Pons (tissue), 1 donor: ENCODE measurements at regions not wholly inside any gene's neighbourhood (a gene's known extent, or its start where the extent isn't known, plus 50 kb on each side); places are given as distances from the start of the nearest gene placed in this dataset.
"Not testable (repeated sequence)": the region's sequence is repeated elsewhere in the genome, so short reads cannot be mapped to it uniquely, and the experiment has no call there.

Experiments
- DNase-seq: peaks from one replicate; pipeline ENCODE4 v3.0.0-alpha.2; 2016; ENCODE audit warnings: low spot score

- DNase-seq = no peak
These were observed 186.2 kb upstream of the REG3G start for GRCh38 chr2:78839259-78839658.

DNA sequence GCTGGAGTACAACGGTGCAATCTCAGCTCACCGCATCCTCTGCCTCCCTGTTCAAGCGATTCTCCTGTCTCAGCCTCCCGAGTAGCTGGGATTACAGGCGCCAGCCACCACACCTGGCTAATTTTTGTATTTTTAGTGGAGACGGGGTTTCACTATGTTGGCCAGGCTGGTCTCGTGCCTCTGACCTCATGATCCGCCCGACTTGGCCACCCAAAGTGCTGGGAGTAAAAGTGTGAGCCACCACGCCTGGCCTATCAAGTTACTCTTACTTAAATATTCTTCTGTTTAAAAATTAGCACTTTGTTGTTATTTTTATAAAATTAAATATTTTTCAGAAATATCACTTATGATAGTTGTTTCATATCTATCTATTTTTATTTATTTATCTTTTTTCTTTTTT is 185.2 kb upstream of the REG3G start:
- DNase-seq = not testable (repeated sequence)

GRCh38 chr2:78845664-78846185 is 179.8 kb upstream of the REG3G start:
- DNase-seq = no peak

DNA sequence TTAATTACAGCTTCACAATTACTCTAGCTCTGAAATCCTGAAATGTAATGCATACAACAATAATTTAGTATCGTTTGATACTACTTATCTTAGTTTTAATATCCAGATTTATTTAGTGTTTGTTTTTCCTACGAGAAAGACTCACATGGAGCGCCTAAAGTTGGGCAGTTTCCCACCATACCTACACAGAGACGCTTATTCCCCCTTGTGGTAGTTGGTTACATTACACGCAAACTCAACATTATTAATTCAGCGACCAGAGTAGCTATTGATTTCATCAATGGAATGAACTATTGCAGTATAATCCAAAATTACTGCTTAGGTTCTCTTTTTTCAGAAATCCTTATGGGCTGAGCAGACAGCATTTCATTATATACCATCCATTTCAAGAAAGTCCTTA is 164.0 kb upstream of the REG3G start:
- DNase-seq = peak; percentile 15

GRCh38 chr2:78864205-78864604 is 161.3 kb upstream of the REG3G start:
- no peak for DNase-seq

- no peak for DNase-seq
These were observed 159.8 kb upstream of the REG3G start for GRCh38 chr2:78865667-78866066.

GRCh38 chr2:78870343-78870967 is 155.0 kb upstream of the REG3G start:
- no peak for DNase-seq

GRCh38 chr2:78873526-78873925 is 152.0 kb upstream of the REG3G start:
- DNase-seq = no peak

- no peak for DNase-seq
These were observed 149.2 kb upstream of the REG3G start for GRCh38 chr2:78876316-78876688.

DNA sequence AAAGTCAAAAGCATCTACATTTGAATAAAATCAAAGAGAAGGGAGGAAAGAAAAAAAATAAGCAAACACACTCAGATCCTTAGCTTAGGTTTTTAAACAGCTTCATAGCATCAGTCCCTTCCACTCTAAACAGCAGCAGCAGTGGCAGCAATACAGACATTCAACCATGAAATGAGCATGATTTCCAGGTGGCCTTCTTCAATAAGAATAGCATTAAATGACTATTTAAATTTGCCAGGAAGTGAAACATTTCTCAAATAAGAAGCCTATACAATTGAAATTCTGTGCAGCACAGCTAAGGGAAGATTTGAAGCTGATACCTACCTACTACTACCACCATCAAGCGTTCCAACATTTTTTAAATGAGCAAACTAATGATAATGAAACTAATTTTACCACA is 138.1 kb upstream of the REG3G start:
- no peak for DNase-seq

GRCh38 chr2:78890935-78891334 is 134.6 kb upstream of the REG3G start:
- DNase-seq = peak; percentile 56

- DNase-seq = no peak
These were observed 133.2 kb upstream of the REG3G start for GRCh38 chr2:78892295-78892694.

DNA sequence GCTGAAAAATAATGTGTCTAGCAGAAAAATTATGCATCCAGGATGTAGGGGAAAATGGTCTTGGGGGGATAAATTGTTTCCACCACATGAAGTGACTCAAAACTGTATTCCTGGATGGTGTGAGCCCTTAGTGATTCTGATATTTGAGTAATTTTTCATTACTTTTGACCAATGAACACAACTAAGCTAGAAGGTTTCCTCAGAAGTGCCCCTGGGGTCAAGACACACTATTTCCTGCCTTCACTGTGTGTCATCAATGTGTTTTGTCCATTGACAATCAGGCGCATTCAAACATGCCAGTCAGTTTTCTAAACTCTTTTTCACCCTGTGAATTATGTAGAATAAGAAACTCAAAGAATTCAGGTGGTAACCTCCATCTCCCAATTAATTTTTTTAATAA is 130.5 kb upstream of the REG3G start:
- DNase-seq = no peak

DNA sequence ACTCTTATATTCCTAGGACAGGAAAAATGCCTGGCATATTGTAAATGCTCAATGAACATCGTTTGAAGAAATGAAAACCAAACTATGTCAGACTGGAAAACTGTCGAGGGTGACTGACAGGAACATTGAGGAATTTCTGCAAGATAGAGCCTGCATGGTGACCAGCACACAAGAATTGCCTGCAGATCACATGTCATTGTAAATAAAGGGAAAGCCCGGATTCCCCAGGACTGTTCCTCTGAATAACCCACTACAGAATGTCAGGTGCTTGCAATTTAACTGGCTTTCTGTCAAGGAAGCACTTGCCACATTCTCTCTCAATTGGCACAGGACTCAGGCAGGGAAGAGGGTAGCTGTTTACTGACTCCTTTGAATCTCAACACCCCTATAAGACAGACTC is 129.0 kb upstream of the REG3G start:
- DNase-seq = no peak

- no peak for DNase-seq
These were observed 118.4 kb upstream of the REG3G start for GRCh38 chr2:78907089-78907488.

- no peak for DNase-seq
These were observed 116.5 kb upstream of the REG3G start for GRCh38 chr2:78908973-78909372.

DNA sequence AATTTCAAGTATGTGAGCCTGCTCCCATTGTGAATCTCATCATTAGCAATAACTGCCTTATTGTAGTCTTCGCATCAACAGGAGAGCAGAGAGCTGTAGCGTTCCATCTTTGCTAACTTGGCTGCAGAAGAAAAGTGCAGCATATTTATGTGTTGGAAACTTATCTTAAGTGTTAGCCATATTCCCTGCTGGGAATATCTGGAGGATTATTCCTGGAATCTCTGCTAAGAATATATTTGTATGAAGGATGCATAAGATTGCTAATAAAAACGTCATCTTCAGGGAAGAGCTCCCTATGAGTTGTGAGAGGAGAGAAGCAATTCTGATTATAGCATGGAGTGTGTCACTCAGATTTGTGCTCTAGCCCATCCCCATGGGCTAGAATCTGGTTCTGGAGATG is 115.1 kb upstream of the REG3G start:
- no peak for DNase-seq

GRCh38 chr2:78913257-78913656 is 112.2 kb upstream of the REG3G start:
- DNase-seq = no peak

GRCh38 chr2:78925258-78925657 is 100.2 kb upstream of the REG3G start:
- DNase-seq = no peak

GRCh38 chr2:78928502-78928901 is 97.0 kb upstream of the REG3G start:
- DNase-seq = no peak

GRCh38 chr2:78940998-78941397 is 84.5 kb upstream of the REG3G start:
- no peak for DNase-seq

GRCh38 chr2:78941751-78942150 is 83.8 kb upstream of the REG3G start:
- DNase-seq = no peak

DNA sequence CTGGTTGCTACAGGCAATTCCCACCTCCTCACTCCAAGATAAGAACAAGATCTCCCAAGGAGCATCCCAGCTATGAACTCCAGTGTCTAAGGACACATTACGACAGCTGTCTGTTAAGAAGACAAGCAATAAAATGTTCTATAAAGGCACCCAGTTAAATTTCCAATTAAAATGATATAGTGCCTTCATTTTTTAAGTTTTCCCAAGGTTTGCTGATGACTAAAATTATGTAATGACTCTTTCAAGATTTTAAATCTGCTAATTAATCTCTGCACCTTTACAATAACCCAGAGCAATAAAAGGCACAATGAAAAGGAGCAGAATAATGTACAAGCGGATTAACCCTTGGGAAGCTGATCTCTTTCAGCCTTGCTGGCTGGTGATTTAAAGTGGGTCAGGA is 61.6 kb upstream of the REG3G start:
- DNase-seq = no peak

- no peak for DNase-seq
These were observed 58.2 kb upstream of the REG3G start for GRCh38 chr2:78967294-78967693.

DNA sequence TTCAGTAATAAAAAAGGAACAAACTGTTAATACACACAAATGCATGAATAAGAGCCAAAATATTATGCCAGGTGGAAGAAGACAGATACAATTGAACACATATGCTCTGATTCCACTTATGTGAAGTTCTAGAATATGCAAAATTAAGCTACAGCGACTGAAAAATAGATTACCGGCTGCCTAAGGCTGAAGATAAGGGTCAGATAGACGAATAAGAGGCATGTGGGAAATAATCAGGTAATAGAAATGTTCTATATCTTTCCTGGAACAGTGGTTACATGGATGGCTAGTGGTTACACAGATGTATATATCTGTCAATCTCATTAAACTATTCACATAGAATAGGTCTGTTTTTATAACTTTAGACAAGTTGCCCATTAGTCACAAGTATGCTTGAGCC is 51.9 kb upstream of the REG3G start:
- DNase-seq = no peak
